ENCODE measurements at regions not wholly inside any gene's neighbourhood (a gene's known extent, or its start where the extent isn't known, plus 50 kb on each side); places are given as distances from the start of the nearest gene placed in this dataset.

- no peak overlapping the region for H4K91ac ChIP-seq (ENCODE audit: insufficient read depth, low read depth, low read length)
- BruUV-seq (replicated peaks) = no TSS peak
- ChIA-PET CTCF (no interaction called here), POLR2A (ENCODE audit: unreplicated experiment) (no interaction called here)
- no peak for TF ChIP-seq NFE2L2 (IDR thresholded peaks at IDR 0.05; ENCODE audit: low read depth, low read length)
- TF ChIP-seq SMC3 (IDR thresholded peaks at IDR 0.05; ENCODE audit: low read depth, low read length) = no peak
- no peak for TF ChIP-seq RFX5 (IDR thresholded peaks at IDR 0.05; ENCODE audit: low read depth, low read length)
- TF ChIP-seq FOS (IDR thresholded peaks at IDR 0.05; ENCODE audit: low read depth, low read length) = no peak
- TF ChIP-seq, protein P1, sequence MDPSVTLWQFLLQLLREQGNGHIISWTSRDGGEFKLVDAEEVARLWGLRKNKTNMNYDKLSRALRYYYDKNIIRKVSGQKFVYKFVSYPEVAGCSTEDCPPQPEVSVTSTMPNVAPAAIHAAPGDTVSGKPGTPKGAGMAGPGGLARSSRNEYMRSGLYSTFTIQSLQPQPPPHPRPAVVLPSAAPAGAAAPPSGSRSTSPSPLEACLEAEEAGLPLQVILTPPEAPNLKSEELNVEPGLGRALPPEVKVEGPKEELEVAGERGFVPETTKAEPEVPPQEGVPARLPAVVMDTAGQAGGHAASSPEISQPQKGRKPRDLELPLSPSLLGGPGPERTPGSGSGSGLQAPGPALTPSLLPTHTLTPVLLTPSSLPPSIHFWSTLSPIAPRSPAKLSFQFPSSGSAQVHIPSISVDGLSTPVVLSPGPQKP (IDR thresholded peaks at IDR 0.05; ENCODE audit: borderline replicate concordance, low read depth, low read length) = no peak
- no peak for TF ChIP-seq CTCF (conservative IDR thresholded peaks at IDR 0.05; ENCODE audit: low read depth, low read length)
- no peak for TF ChIP-seq RCOR1 (IDR thresholded peaks at IDR 0.05; ENCODE audit: insufficient replicate concordance, low read length)
- WGBS, 2 experiments (ENCODE audit: extremely low coverage in 2 of 2, insufficient read length in 1 of 2) = 51% methylated on average over 7 of the region's 14 CpGs; no CpG with 5 or more reads in 1 of the 2 experiments
- H3K9me3 ChIP-seq (ENCODE audit: control insufficient read depth, insufficient read depth, low read length) = peaks cover 2% of the 10 kb centered on the region; the same call in 1 of the 2 replicates
- intact Hi-C loops (cut with micrococcal nuclease) = no loop called here
- peak overlapping the region; percentile 32 for H2AFZ ChIP-seq (replicated peaks; ENCODE audit: low read length, poor library complexity)
- no peaks in the 10 kb centered on the region for H3K27me3 ChIP-seq (ENCODE audit: control insufficient read depth, insufficient read depth, low read length)
- H3K27ac ChIP-seq (ENCODE audit: insufficient read depth, low read length) = no peak overlapping the region
- H2BK5ac ChIP-seq (ENCODE audit: low read depth, low read length, poor library complexity, severe bottlenecking) = no peak overlapping the region
- dilution Hi-C loops (cut with HindIII; ENCODE audit: low sequenced_read_pairs, unreplicated experiment) = no loop called here
- H3K56ac ChIP-seq (ENCODE audit: extremely low read depth, insufficient read depth, low read length) = no peak overlapping the region
- no peak overlapping the region for H3K4ac ChIP-seq (ENCODE audit: low read depth, low read length)
- H2AK5ac ChIP-seq (ENCODE audit: low read depth, low read length) = no peak overlapping the region
- in situ Hi-C loops (cut with MboI; ENCODE audit: low sequenced_read_pairs) = no loop called here
- H3K36me3 ChIP-seq (ENCODE audit: control insufficient read depth, insufficient read depth, low read length) = no peaks in the 10 kb centered on the region
- H2BK120ac ChIP-seq (ENCODE audit: low read depth, low read length) = no peak overlapping the region
- H3K23ac ChIP-seq (ENCODE audit: low read depth, low read length) = no peak overlapping the region
- H3K4me3 ChIP-seq (ENCODE audit: insufficient read depth, low read depth, low read length) = no peak overlapping the region
- no peak overlapping the region for H4K5ac ChIP-seq (ENCODE audit: low read depth, low read length)
- H2AK9ac ChIP-seq (replicated peaks; ENCODE audit: low read depth, low read length, poor library complexity) = no peak overlapping the region
- no peak overlapping the region for H4K8ac ChIP-seq (ENCODE audit: low read depth in 2 of 2, low read length in 2 of 2)
- H3K9ac ChIP-seq (ENCODE audit: low read depth, low read length) = no peak overlapping the region
- no peak overlapping the region for H2BK15ac ChIP-seq (ENCODE audit: low read depth, low read length)
- no peak for DNase-seq
- no peak for ATAC-seq (ENCODE audit: low read depth)
- no peak overlapping the region for H2BK20ac ChIP-seq (ENCODE audit: low read depth, low read length)
- H3K4me1 ChIP-seq (ENCODE audit: control insufficient read depth, insufficient read depth, low read length) = no peaks in the 10 kb centered on the region
- H4K20me1 ChIP-seq (ENCODE audit: insufficient read depth, low read length) = no peaks in the 10 kb centered on the region
- H3K14ac ChIP-seq (replicated peaks; ENCODE audit: low read depth, low read length) = no peak overlapping the region
- no peaks in the 10 kb centered on the region for H3K79me1 ChIP-seq (ENCODE audit: low read depth in 1 of 2, low read length in 2 of 2)
- no peak overlapping the region for H3K4me2 ChIP-seq (ENCODE audit: low read depth, low read length)
- H3K18ac ChIP-seq (ENCODE audit: low read depth, low read length) = no peak overlapping the region
- no peaks in the 10 kb centered on the region for H3K9me1 ChIP-seq (ENCODE audit: insufficient read depth, low read length)
Observed at GRCh38 chr15:29470311-29470710, 200.7 kb upstream of the NSMCE3 start.
